Neural progenitor cell (in vitro differentiated cells): ENCODE measurements at regions not wholly inside any gene's neighbourhood (a gene's known extent, or its start where the extent isn't known, plus 50 kb on each side); places are given as distances from the start of the nearest gene placed in this dataset.

Source experiments
- DNase-seq: peaks from one replicate; pipeline ENCODE4 v3.0.0-alpha.2; 2016; ENCODE audit warnings: low spot score
- H2AFZ ChIP-seq: fragments of 200-600 bp; sonication (generic); replicated peaks from 2 replicates; pipeline ENCODE4 v1.6.1; 2016; ENCODE audit warnings: antibody characterized with exemption
- H3F3A ChIP-seq: fragments of 200-600 bp; sonication (generic); 2 replicates; pipeline ENCODE4 v1.6.1; 2016; ENCODE audit warnings: antibody characterized with exemption, low read depth
- H3K27ac ChIP-seq: fragments of 200-600 bp; sonication (generic); 2 replicates; pipeline ENCODE4 v1.5.1; 2016; ENCODE audit warnings: mild to moderate bottlenecking
- H3K27me3 ChIP-seq: fragments of 200-600 bp; sonication (generic); 2 replicates; pipeline ENCODE4 v1.6.1; 2016; ENCODE audit warnings: mild to moderate bottlenecking, moderate library complexity
- H3K36me3 ChIP-seq: fragments of 200-600 bp; sonication (generic); 2 replicates; pipeline ENCODE4 v1.5.1; 2016
- H3K4me1 ChIP-seq: fragments of 200-600 bp; sonication (generic); 2 replicates; pipeline ENCODE4 v1.6.1; 2016; ENCODE audit warnings: mixed run types
- H3K4me2 ChIP-seq: fragments of 200-600 bp; sonication (generic); 2 replicates; pipeline ENCODE4 v1.6.1; 2016
- H3K4me3 ChIP-seq: fragments of 200-600 bp; sonication (generic); 2 replicates; pipeline ENCODE4 v1.5.1; 2016
- H3K79me2 ChIP-seq: fragments of 200-600 bp; sonication (generic); 2 replicates; pipeline ENCODE4 v1.6.1; 2016; ENCODE audit warnings: low read depth
- H3K9ac ChIP-seq: fragments of 200-600 bp; sonication (generic); 2 replicates; pipeline ENCODE4 v1.6.1; 2016
- H3K9me3 ChIP-seq: fragments of 200-600 bp; sonication (generic); 2 replicates; pipeline ENCODE4 v1.5.1; 2016; ENCODE audit warnings: low read depth
- H4K20me1 ChIP-seq: fragments of 200-600 bp; sonication (generic); 2 replicates; pipeline ENCODE4 v1.6.1; 2016; ENCODE audit warnings: low read depth
- H3K27ac Mint-ChIP-seq: 3 replicates; pipeline ENCODE4 v1.8.0; 2021; ENCODE audit warnings: mixed read lengths
- H3K27me3 Mint-ChIP-seq: 2 replicates; pipeline ENCODE4 v1.8.0; 2022; ENCODE audit warnings: low read depth, mild to moderate bottlenecking, inconsistent platforms, moderate library complexity, mixed read lengths; ENCODE audit not compliant: insufficient read depth
- H3K36me3 Mint-ChIP-seq: 3 replicates; pipeline ENCODE4 v1.8.0; 2021; ENCODE audit warnings: mixed read lengths
- H3K4me1 Mint-ChIP-seq: 3 replicates; pipeline ENCODE4 v1.8.0; 2021; ENCODE audit warnings: mixed read lengths
- H3K4me3 Mint-ChIP-seq: 3 replicates; pipeline ENCODE4 v1.8.0; 2021; ENCODE audit warnings: mild to moderate bottlenecking, moderate library complexity, mixed read lengths
- H3K9me3 Mint-ChIP-seq: 3 replicates; pipeline ENCODE4 v1.8.0; 2020; ENCODE audit warnings: mixed read lengths
- CTCF ChIP-seq: fragments of 200-600 bp; sonication (generic); IDR thresholded peaks from 2 replicates; pipeline ENCODE4 v1.5.1; 2017; ENCODE audit warnings: antibody characterized with exemption, mild to moderate bottlenecking
- EZH2 ChIP-seq: fragments of 200-600 bp; sonication (generic); IDR thresholded peaks from 2 replicates; pipeline ENCODE4 v1.6.1; 2017; ENCODE audit warnings: antibody characterized with exemption, mild to moderate bottlenecking, moderate library complexity
- EZH2phosphoT487 ChIP-seq: fragments of 200-600 bp; sonication (generic); IDR thresholded peaks from 2 replicates; pipeline ENCODE4 v1.6.1; 2017; ENCODE audit warnings: antibody characterized with exemption

- Histone ChIP-seq H2AFZ (no peak overlapping the region), H4K20me1 (no peaks in the 10 kb centered on the region), H3K36me3 (no peaks in the 10 kb centered on the region), H3K4me2 (peak overlapping the region; percentile 60), H3F3A (peaks cover 27% of the 10 kb centered on the region), H3K79me2 (no peaks in the 10 kb centered on the region), H3K4me1 (peaks cover 29% of the 10 kb centered on the region), H3K9ac (no peak overlapping the region), H3K4me3 (no peak overlapping the region), H3K9me3 (no peaks in the 10 kb centered on the region), H3K27ac (peak overlapping the region; percentile 82), H3K27me3 (no peaks in the 10 kb centered on the region)
- peak; percentile 40 for DNase-seq
- no peak for TF ChIP-seq EZH2phosphoT487
- TF ChIP-seq CTCF: no peak
- TF ChIP-seq EZH2: no peak
- Mint-ChIP-seq H3K27ac (no peak overlapping the region), H3K36me3 (no peaks in the 10 kb centered on the region), H3K4me1 (peaks cover 16% of the 10 kb centered on the region), H3K9me3 (peaks cover 3% of the 10 kb centered on the region), H3K4me3 (peak overlapping the region; percentile 36), H3K27me3 (no peaks in the 10 kb centered on the region)
Observed at GRCh38 chr14:71236487-71236886, 329.2 kb downstream of the PCNX1 start.

GRCh38 chr14:71237556-71237955 is 330.3 kb downstream of the PCNX1 start:
- Mint-ChIP-seq H3K36me3 (no peaks in the 10 kb centered on the region), H3K27ac (no peak overlapping the region)

GRCh38 chr14:71238835-71239234 is 331.6 kb downstream of the PCNX1 start:
- Histone ChIP-seq H3K27me3 (no peaks in the 10 kb centered on the region), H3K4me1 (peaks cover 29% of the 10 kb centered on the region), H2AFZ (no peak overlapping the region), H3K36me3 (no peaks in the 10 kb centered on the region), H3K9ac (no peak overlapping the region), H3F3A (peaks cover 26% of the 10 kb centered on the region), H3K79me2 (no peaks in the 10 kb centered on the region), H3K4me2 (no peak overlapping the region), H4K20me1 (no peaks in the 10 kb centered on the region), H3K4me3 (no peak overlapping the region), H3K27ac (no peak overlapping the region), H3K9me3 (no peaks in the 10 kb centered on the region)
- H3K36me3 Mint-ChIP-seq: no peaks in the 10 kb centered on the region
- H3K27me3 Mint-ChIP-seq: no peaks in the 10 kb centered on the region
- peaks cover 11% of the 10 kb centered on the region for H3K4me1 Mint-ChIP-seq
- H3K4me3 Mint-ChIP-seq: no peak overlapping the region
- H3K27ac Mint-ChIP-seq: no peak overlapping the region
- H3K9me3 Mint-ChIP-seq: no peaks in the 10 kb centered on the region
- TF ChIP-seq CTCF (no peak), EZH2 (no peak), EZH2phosphoT487 (no peak)
- DNase-seq: no peak

More at GRCh38 chr14:71237556-71237955, 330.3 kb downstream of the PCNX1 start:
- Mint-ChIP-seq H3K4me3 (no peak overlapping the region), H3K4me1 (peaks cover 11% of the 10 kb centered on the region), H3K27me3 (no peaks in the 10 kb centered on the region), H3K9me3 (no peaks in the 10 kb centered on the region)
- no peak overlapping the region for H3K4me3 ChIP-seq
- H3K4me1 ChIP-seq: peaks cover 29% of the 10 kb centered on the region
- H3F3A ChIP-seq: peaks cover 27% of the 10 kb centered on the region
- H3K9me3 ChIP-seq: no peaks in the 10 kb centered on the region
- no peaks in the 10 kb centered on the region for H4K20me1 ChIP-seq
- no peaks in the 10 kb centered on the region for H3K36me3 ChIP-seq
- H3K79me2 ChIP-seq: no peaks in the 10 kb centered on the region
- no peaks in the 10 kb centered on the region for H3K27me3 ChIP-seq
- no peak for DNase-seq
- no peak overlapping the region for H3K4me2 ChIP-seq
- no peak overlapping the region for H3K9ac ChIP-seq
- no peak overlapping the region for H2AFZ ChIP-seq
- TF ChIP-seq CTCF (no peak), EZH2 (no peak), EZH2phosphoT487 (no peak)
- H3K27ac ChIP-seq: no peak overlapping the region
